GM19328 (cell line): ENCODE measurements at regions not wholly inside any gene's neighbourhood (a gene's known extent, or its start where the extent isn't known, plus 50 kb on each side); places are given as distances from the start of the nearest gene placed in this dataset.

Experiments
- ATAC-seq: cut with Tn5 transposase; IDR thresholded peaks from one replicate; pipeline ENCODE4 v1.9.1; 2021; ENCODE audit warnings: mild to moderate bottlenecking, moderate library complexity; ENCODE audit not compliant: unreplicated experiment

DNA sequence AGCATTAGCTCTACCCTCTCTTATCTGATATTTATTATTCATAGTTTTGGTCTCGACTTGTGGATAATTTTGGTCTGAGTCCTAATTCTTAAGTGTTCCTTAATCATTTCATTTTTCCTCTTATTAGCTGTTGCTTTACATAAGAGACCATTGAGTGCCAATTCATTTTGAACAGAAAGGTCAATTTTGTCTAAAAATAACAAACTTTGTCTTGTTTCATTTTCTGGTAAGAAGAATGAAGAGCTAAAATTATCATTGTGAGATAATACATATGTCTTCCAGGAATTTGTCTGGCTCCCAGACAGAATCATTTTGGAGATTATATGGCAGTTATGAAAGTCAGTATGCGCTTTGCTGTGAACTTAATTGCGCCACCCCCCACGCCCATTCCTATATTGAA is 1471.8 kb downstream of the PCDH7 start:
- no peak for ATAC-seq

DNA sequence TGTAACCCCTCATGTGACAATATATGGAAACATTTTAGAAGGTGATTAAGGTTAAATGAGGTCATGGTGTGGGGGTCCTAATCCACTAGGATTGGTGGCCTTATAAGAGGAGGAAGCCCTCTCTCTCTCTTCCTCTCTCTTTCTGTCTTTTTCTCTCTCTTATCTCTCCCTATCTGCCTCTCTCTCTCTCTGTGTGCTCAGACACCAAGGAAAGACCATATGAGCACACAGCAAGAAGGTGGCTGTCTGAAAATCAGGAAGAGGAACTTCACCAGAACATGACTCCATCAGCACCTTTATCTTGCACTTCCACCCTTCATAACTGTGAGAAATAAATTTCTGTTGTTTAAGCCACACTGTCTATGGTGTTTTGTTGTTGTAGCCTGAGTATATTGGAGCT is 1472.2 kb downstream of the PCDH7 start:
- ATAC-seq: no peak

DNA sequence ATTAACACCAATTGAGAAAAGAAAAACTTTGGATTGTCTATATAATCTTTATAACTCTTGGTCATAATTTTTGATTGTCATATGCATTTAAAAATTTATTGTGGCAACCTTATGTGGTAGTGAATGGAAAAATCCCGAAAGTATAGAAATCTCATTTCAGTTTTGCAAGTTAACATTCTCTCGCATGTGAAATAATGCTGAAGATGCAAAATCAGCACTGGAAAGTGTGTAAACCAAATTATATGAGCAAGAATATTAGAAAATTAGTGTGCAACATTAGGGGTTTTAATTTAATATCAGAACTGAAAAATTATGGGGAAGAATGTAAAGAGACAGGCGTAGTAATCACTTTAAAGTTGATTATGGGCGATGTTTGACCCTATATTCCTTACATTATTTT is 1472.8 kb downstream of the PCDH7 start:
- ATAC-seq: no peak

GRCh38 chr4:32196950-32197688 is 1477.0 kb downstream of the PCDH7 start:
- no peak for ATAC-seq

GRCh38 chr4:32199639-32200038 is 1479.5 kb downstream of the PCDH7 start:
- no peak for ATAC-seq

GRCh38 chr4:32203340-32203739 is 1483.2 kb downstream of the PCDH7 start:
- no peak for ATAC-seq

DNA sequence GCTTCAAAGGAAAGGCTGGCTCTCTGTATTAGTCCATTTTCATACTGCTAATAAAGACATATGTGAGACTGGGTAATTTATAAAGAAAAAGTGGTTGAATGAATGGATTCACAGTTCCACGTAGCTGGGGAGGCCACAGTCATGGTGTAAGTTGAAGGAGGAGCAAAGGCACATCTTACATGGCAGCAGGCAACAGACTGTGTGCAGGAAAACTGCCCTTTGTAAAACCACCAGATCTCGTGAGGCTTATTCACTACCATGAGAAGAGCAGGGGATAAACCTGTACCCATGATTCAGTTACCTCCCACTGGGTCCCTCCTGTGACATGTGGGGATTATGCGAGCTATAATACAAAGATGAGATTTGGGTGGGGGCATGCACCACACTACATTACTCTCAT is 1486.6 kb downstream of the PCDH7 start:
- ATAC-seq: no peak

GRCh38 chr4:32207456-32207855 is 1487.3 kb downstream of the PCDH7 start:
- ATAC-seq: no peak

- ATAC-seq: no peak
Measured at GRCh38 chr4:32215277-32215676, 1495.1 kb downstream of the PCDH7 start.

- ATAC-seq: no peak
Measured at GRCh38 chr4:32216502-32216901, 1496.3 kb downstream of the PCDH7 start.

DNA sequence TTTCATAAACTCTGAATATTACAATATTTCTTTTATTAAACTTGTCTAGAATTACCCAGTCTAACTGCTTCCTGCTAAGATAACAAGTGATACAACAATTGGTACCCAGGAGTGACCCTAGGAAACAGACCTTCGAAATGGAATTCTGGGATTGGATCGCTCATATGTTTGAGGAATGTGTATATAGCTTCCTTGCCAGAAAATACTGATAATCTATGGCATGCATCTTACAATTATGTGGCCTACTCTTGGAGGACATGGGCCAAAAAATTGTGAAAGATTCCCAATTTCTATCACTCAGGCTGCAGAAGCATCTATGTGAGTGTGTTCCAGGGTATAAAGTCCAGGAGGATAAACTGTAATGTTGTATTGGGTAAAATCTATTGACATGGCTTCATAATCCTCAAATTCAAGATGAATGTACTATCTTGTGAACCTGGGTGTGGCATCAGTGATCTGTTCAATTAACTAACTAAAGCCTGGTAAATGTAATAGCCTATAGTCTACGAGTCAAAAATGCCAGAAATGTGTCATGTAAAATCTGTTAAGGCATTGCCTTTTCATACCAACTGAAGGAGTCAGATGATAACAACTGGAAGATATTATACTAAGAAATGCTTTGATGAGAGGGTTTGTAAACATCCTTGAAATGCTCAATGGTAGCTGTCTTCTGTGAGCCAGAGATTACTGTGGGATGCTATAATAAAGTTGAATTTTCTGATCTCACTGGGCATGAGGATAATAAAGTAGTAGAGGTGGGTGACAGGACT is 1499.3 kb downstream of the PCDH7 start:
- ATAC-seq: no peak

- ATAC-seq: no peak
Measured at GRCh38 chr4:32226204-32226603, 1506.0 kb downstream of the PCDH7 start.

- no peak for ATAC-seq
Measured at GRCh38 chr4:32226733-32227132, 1506.6 kb downstream of the PCDH7 start.

DNA sequence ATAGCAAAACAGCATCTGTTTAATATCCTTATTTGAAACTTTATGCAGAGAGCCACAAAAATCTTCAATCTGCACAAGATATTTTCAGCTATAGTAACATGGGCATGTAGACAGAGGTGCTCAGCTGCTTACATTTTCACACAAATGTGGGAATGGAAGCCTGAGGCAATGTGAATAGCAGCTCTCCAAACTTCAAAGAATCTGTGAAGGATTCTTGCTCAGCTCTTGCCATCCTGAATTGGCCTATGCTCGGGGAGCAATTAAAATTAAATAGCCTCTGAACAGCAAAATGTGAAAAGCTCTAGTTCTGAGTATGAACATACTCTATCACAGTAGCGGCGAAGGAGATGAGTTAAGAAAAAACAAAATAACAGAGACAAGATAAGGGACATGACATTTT is 1523.8 kb downstream of the PCDH7 start:
- ATAC-seq: no peak

GRCh38 chr4:32249040-32249439 is 1528.9 kb downstream of the PCDH7 start:
- no peak for ATAC-seq

DNA sequence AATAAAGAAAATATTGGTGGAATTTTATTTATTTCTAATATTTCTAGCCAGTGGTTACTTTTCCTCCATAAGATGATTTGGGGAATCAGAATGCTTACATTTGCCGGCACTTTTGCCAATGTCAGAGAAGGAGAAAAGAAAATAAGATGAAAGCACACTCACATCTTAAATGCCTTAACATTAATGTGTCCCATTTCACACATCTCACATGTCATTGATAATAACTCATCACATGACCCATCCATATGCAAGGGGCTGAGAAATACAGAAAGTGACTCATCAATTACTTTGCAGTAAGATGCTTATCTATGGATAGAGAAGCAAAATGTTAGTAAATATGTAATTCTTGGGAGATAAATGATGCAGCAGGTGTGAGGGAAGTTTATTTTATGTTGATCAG is 1531.0 kb downstream of the PCDH7 start:
- no peak for ATAC-seq

DNA sequence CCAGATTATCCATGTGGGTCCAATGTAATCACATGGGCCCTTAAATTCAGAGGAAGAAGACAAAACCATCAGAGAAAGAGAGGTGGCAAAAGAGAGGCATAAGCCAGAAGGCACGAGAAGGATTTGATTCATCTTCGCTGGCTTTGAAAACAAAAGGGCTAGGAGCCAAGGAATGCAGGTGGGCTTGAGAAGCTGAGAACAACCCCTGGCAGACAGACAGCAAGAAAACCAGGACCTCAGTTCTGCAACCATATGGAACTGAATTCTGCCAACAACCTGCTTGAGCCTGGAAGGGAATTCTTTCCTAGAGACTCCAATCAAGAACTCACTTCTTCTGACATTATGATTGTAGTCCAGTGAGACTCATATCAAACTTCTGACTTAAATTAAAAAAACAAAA is 1531.8 kb downstream of the PCDH7 start:
- no peak for ATAC-seq

GRCh38 chr4:32254216-32254615 is 1534.0 kb downstream of the PCDH7 start:
- no peak for ATAC-seq

GRCh38 chr4:32258986-32259385 is 1538.8 kb downstream of the PCDH7 start:
- no peak for ATAC-seq

DNA sequence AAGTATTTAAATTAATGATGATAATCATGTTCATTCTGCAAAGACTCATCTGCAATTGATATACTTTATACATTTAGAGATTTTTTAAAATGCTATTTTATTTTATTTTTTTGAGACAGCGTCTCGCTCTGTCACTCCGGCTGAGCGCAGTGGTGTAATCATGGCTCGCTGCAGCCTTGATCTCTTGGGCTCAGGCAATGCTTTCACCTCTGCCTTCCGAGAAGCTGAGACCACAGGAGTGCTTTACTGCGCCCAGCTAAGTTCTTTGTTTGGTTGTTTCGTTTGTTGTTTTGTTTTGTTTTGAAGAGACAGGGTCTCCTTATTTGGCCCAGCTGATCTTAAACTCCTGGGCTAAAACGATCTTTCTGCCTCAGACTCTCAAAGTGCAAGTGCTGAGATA is 1541.0 kb downstream of the PCDH7 start:
- no peak for ATAC-seq

DNA sequence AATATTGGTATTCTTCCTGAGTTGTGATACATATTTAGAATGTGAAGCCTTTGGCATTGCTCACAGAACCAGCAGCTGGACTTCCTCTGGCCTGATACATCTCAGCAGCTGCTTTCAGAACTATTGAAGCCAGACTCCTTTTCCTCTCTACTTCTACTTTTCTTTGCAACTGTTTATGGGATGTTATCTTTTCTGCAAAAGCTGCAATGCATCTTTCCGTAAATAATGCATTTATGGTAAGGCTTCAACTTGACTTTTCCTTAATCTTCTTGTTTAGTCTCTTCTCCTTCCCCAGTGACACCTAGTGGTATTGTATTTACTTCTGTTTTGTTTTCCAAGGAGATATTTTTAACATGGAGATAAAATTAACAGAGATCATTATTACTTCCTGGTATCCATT is 1548.7 kb downstream of the PCDH7 start:
- ATAC-seq: no peak

DNA sequence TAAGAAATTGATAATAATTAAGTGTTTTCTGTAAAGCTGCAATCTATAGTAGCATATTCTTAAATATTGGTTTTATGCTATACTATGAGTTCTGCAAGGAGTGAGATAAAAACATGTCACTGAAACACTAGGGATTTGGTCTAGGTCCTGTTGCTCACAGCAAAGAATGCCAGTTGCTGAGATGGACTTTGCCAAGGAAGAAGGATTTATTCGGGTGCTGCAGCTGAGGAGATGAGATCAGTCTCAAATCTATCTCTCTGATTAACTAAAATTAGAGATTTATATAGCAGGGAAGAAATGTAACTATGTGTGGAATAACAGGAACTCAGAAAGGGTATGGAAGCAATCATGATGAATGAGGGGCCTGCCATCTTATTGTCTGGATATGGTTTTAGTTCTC is 1569.9 kb downstream of the PCDH7 start:
- no peak for ATAC-seq

DNA sequence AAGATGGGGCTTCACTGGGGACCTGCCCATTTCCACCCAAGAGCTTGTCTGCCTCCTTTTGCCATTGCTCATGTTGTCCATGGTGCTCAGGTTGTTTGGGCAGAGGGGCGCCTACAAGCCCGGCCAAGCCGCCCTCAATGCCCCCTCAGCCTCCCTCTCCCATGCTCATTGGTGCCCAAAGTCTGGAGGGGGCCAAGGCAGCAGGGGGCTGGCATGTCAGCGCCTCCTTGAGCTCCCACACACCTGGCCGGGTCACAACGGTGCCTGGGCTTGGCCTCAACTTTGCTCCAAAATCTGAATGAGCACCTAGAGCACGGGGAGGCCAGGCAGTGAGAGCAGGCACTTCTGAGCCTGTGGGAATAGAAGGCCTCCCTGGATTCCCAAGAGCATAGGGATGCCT is 1598.8 kb downstream of the PCDH7 start:
- ATAC-seq: no peak
